ENCODE measurements at regions not wholly inside any gene's neighbourhood (a gene's known extent, or its start where the extent isn't known, plus 50 kb on each side); places are given as distances from the start of the nearest gene placed in this dataset.

DNA sequence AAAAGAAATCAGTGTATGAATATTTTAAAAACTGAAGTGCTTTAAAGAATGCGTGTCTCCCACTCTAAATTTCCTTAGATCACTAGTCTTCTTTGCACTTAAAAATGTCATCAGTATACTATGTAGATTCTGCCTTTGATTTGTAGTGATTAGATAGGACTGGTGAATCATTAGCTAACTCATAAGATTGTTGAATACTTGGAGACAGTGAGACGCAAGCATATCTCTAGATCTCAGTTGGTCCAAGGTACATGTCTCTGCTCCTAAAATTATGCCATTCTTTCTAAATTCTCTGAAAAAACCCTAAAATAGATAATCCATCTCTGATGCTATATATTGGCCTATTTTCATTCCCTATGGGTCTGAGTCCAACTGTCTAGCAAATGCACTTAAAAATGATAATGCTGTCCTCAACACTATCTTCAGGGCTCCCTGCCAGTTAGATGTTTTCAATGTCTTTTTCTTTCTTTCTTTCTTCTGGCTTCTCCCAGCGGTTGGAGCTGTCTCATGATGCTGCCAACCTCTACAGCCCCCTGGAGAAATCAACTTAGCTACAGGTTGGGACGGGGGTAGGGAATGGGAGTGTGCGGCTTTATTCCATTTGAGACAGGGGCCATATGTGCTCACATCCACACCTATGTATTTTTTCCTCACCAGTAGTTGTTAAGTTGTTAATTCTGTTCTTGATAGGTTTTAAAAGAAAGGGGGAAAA lies 301.0 kb downstream of the NDFIP2 start:
- H3K4me3 ChIP-seq: no peak overlapping the region
- no peak overlapping the region for H3K27ac ChIP-seq
- no peaks in the 10 kb centered on the region for H3K9me3 ChIP-seq
- H3K4me1 ChIP-seq: no peaks in the 10 kb centered on the region
- intact Hi-C loops (cut with DNase I; ENCODE audit: low total_unique reads): no loop called here
- no peak for DNase-seq (ENCODE audit: low spot score in 2 of 2)
- H3K27me3 ChIP-seq: no peaks in the 10 kb centered on the region
- no peaks in the 10 kb centered on the region for H3K36me3 ChIP-seq
- TF ChIP-seq, protein P1, sequence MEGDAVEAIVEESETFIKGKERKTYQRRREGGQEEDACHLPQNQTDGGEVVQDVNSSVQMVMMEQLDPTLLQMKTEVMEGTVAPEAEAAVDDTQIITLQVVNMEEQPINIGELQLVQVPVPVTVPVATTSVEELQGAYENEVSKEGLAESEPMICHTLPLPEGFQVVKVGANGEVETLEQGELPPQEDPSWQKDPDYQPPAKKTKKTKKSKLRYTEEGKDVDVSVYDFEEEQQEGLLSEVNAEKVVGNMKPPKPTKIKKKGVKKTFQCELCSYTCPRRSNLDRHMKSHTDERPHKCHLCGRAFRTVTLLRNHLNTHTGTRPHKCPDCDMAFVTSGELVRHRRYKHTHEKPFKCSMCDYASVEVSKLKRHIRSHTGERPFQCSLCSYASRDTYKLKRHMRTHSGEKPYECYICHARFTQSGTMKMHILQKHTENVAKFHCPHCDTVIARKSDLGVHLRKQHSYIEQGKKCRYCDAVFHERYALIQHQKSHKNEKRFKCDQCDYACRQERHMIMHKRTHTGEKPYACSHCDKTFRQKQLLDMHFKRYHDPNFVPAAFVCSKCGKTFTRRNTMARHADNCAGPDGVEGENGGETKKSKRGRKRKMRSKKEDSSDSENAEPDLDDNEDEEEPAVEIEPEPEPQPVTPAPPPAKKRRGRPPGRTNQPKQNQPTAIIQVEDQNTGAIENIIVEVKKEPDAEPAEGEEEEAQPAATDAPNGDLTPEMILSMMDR (IDR thresholded peaks at IDR 0.05): no peak
- TF ChIP-seq POLR2A (IDR thresholded peaks at IDR 0.05): no peak
- TF ChIP-seq POLR2AphosphoS5 (IDR thresholded peaks at IDR 0.05): no peak

DNA sequence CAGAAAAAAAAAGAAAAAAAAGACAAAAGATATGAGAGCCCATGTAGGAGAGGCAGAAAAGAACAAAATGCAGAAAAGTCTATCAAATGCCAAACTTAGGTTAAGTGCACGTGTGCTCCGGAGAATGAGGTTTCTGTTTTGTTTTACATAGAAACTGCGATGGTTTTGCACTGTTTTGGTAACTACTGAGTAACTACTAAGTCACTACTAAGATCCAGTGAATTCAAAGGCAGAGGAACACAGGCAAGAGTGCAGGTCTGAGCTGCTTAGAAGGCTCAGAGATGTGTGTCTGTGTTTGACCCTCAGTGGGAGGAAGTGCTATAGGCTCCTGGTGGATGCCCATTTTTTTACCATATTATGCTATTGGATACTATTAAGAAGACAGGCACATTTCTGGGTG lies 299.3 kb downstream of the NDFIP2 start:
- no peak for DNase-seq (ENCODE audit: low spot score in 2 of 2)
- TF ChIP-seq, protein P1 (IDR thresholded peaks at IDR 0.05): no peak
- no peak overlapping the region for H3K4me3 ChIP-seq
- H3K27ac ChIP-seq: peak overlapping the region; percentile 31 to 38
- H3K27me3 ChIP-seq: no peaks in the 10 kb centered on the region
- no peaks in the 10 kb centered on the region for H3K36me3 ChIP-seq
- H3K9me3 ChIP-seq: no peaks in the 10 kb centered on the region
- H3K4me1 ChIP-seq: no peaks in the 10 kb centered on the region
- intact Hi-C loops (cut with DNase I; ENCODE audit: low total_unique reads): no loop called here

DNA sequence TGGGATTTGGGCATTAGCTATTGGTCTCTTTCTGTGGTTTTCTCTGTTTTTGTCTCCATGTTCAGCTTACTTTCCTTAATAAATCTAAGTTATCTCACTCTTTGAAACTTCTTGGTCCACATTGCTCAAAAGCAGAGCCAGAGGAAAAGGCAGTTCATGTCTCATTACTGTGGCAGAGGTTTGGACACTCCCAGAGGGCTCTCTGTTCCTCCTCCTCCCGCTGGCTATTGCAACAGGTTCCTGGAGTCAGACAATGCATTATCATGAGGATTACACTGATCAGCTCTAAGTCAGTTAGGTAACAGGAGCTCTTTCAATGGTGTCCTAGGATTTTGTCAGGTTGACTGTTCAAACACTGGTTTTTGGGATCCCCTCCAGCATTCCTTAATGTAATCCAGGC lies 298.8 kb downstream of the NDFIP2 start:
- Histone ChIP-seq H3K36me3 (no peaks in the 10 kb centered on the region), H3K9me3 (no peaks in the 10 kb centered on the region), H3K27ac (peak overlapping the region; percentile 20 to 31), H3K27me3 (no peaks in the 10 kb centered on the region), H3K4me1 (no peaks in the 10 kb centered on the region), H3K4me3 (no peak overlapping the region)
- peak in 1 of 2 donors; percentile 40 for DNase-seq (ENCODE audit: low spot score in 2 of 2)
- intact Hi-C loops (cut with DNase I; ENCODE audit: low total_unique reads): no loop called here
- TF ChIP-seq POLR2A (IDR thresholded peaks at IDR 0.05) (no peak), POLR2AphosphoS5 (IDR thresholded peaks at IDR 0.05) (no peak)
- TF ChIP-seq, protein P1 (IDR thresholded peaks at IDR 0.05): no peak

DNA sequence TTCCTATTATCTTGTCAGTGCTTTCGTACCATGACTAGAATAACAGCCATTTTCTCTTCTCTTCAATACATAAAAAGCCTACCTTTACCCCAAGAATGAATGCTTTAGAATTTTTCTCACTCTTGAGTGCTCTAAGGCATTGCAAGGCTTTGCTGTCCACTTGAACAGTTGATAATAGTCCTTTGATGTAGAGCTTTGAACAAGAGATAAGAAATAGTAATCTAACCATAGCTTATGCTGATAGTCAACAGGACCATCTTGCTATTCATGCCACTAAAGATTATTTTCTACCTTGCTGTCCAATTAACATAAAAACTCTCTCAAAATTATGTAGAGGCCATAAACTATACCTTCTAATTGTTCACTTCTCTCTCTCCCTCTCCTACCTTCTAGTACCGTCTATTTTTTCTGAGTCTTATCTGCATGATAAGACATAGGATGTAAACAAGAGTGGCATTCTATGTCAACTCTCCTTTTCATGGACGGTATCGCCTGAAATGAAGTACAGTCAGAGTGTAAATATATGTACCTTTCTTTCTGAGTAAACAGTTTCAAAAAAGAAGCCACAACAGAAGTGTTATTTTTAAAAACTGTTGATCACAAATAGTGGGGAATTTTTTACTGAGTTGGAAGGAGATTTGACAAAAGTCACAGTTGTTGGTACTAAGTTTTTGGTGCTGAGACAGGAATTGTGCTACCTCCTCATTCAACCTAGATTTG lies 297.9 kb downstream of the NDFIP2 start:
- H3K4me3 ChIP-seq: no peak overlapping the region
- no peak for DNase-seq (ENCODE audit: low spot score in 2 of 2)
- H3K9me3 ChIP-seq: no peaks in the 10 kb centered on the region
- H3K4me1 ChIP-seq: no peaks in the 10 kb centered on the region
- peak overlapping the region in 1 of 2 donors; percentile 20 for H3K27ac ChIP-seq
- intact Hi-C loops (cut with DNase I; ENCODE audit: low total_unique reads): no loop called here
- no peaks in the 10 kb centered on the region for H3K27me3 ChIP-seq
- no peaks in the 10 kb centered on the region for H3K36me3 ChIP-seq
- TF ChIP-seq POLR2AphosphoS5 (IDR thresholded peaks at IDR 0.05) (no peak), POLR2A (IDR thresholded peaks at IDR 0.05) (no peak)
- TF ChIP-seq, protein P1 (IDR thresholded peaks at IDR 0.05): no peak

DNA sequence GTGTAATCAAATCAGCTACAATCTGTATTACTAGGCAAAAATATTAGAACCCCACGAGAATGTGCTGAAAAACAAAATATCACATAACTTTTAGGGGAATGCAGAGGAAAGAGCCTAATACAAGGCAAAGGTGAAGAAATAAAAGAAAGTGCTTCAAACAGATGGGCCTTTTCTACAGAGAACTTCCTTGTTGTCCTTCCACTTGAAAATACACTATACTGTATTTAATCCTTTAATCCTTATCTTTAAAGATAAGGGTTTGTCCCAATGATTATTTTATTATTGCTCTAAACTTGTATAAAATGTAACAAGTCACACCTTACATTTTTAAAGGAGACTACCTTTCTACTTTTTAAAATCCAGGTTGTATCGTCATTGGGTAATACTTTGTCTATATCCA lies 296.5 kb downstream of the NDFIP2 start:
- H3K27ac ChIP-seq: no peak overlapping the region
- H3K9me3 ChIP-seq: no peaks in the 10 kb centered on the region
- no peak overlapping the region for H3K4me3 ChIP-seq
- DNase-seq (ENCODE audit: low spot score in 2 of 2): no peak
- TF ChIP-seq, protein P1 (IDR thresholded peaks at IDR 0.05): no peak
- TF ChIP-seq POLR2AphosphoS5 (IDR thresholded peaks at IDR 0.05): no peak
- no peak for TF ChIP-seq POLR2A (IDR thresholded peaks at IDR 0.05)
- no peaks in the 10 kb centered on the region for H3K36me3 ChIP-seq
- intact Hi-C loops (cut with DNase I; ENCODE audit: low total_unique reads): no loop called here
- no peaks in the 10 kb centered on the region for H3K4me1 ChIP-seq
- no peaks in the 10 kb centered on the region for H3K27me3 ChIP-seq

All from breast epithelium (tissue), 4 donors.